ENCODE measurements at regions not wholly inside any gene's neighbourhood (a gene's known extent, or its start where the extent isn't known, plus 50 kb on each side); places are given as distances from the start of the nearest gene placed in this dataset.

DNA sequence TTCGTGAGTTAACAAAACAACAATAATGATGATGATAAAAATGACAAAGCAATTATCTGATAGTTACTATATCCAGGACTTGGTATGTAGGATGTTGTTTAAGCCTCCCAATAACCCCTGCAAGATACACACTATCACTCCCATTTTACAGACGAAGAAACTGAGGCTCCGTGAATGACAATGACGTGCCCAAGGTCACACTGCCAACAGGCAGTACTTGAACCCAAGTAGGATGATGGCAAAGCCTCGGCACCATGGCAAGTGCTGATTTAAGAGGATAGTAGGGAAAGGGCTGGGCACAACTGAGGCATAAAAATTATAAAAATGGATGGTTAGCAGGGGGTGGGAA lies 226.8 kb upstream of the LHX5 start:
- no peak overlapping the region for H3K27ac ChIP-seq (ENCODE audit: low read length)
- H3K79me2 ChIP-seq (ENCODE audit: low read length) = no peaks in the 10 kb centered on the region
- no peak overlapping the region for H2AFZ ChIP-seq (ENCODE audit: low read length)
- H3K36me3 ChIP-seq (replicated peaks; ENCODE audit: insufficient read depth, low read length) = no peaks in the 10 kb centered on the region
- TF ChIP-seq EZH2phosphoT487 (IDR thresholded peaks at IDR 0.05; ENCODE audit: low read length) (no peak), CTCF (IDR thresholded peaks at IDR 0.05; ENCODE audit: low read length) (no peak), EZH2 (optimal IDR thresholded peaks at IDR 0.05; ENCODE audit: low read depth, low read length) (no peak)
- H3K4me2 ChIP-seq (ENCODE audit: low read depth, low read length) = no peak overlapping the region
- no peaks in the 10 kb centered on the region for H4K20me1 ChIP-seq (ENCODE audit: insufficient read depth, low read length)
- H3K9me2 ChIP-seq (replicated peaks; ENCODE audit: insufficient read depth, low read length) = no peaks in the 10 kb centered on the region
- H3K4me3 ChIP-seq (ENCODE audit: low read length) = no peak overlapping the region
- DNase-seq = no peak
- H3F3A ChIP-seq (ENCODE audit: insufficient read depth, low read length) = no peaks in the 10 kb centered on the region
- H3K27me3 ChIP-seq (replicated peaks; ENCODE audit: insufficient read depth, low read length) = no peaks in the 10 kb centered on the region; the same call in 1 of the 2 replicates
- H3K9me3 ChIP-seq (replicated peaks; ENCODE audit: insufficient read depth, low read length) = no peaks in the 10 kb centered on the region
- no peak overlapping the region for H3K9ac ChIP-seq (ENCODE audit: low read length)
- no peaks in the 10 kb centered on the region for H3K4me1 ChIP-seq (ENCODE audit: low read length)

DNA sequence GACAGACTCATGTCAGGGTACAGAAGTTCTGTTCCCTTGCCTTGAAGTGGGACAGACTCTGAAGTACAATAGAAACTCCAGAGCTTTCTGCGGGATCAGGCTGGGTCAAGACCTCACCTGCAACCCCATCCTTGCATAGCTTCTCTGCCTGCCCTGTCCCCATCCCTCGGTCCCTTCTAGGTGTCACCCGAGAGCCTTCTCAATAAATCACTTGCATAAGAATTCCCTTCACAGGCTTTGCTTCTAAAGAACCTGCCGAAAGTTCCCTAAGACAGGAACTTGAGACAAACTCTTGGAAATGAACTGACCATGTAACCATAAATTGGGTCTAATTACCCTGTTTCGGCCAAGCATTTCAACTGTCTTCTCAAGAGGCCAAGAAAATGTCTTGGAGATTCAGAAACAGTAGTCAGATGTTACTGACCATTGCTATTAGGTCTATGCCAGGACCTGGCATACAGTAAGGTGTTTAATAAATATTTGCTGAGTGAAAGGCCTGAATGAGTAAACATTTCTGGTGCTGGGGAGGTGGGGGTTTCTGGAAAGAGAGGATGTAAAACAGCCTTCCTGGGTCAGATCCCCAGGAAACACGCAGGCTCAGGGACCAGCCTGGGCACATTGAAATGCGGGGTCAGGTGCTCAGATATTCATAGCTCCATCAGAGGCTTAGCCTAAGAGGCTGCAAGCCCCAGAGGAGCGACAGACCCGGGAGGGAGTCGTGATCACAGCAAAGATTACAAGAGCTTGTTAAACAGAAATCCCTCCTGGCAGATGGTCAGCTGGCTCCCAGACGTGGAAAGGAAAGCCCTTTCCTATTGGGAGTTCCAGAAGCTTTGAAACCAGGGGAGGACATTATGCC lies 226.2 kb upstream of the LHX5 start:
- no peak for DNase-seq
- Histone ChIP-seq H3K9me3 (replicated peaks; ENCODE audit: insufficient read depth, low read length) (no peaks in the 10 kb centered on the region), H3K4me3 (ENCODE audit: low read length) (no peak overlapping the region)

DNA sequence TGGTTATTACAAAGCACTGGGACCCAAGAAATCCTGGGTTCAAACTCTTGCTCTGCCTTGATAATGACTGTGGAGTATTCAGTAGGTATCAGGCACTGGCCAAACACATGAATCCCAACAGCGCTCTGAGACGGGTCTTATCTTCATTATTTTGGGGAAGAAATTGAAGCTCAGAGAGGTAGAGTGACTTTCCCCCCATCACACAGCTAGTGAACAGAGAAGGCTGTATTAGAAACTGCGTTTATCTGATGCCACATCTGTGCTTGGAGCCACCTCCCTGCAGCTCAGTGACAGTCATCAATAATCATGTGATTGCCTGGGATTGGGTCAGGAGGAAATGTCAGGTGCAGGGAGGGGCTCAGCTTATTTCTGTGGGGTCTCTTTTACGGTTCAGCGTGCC lies 225.4 kb upstream of the LHX5 start:
- no peaks in the 10 kb centered on the region; the same call in 1 of the 2 replicates for H3K27me3 ChIP-seq (replicated peaks; ENCODE audit: insufficient read depth, low read length)
- H3F3A ChIP-seq (ENCODE audit: insufficient read depth, low read length) = no peaks in the 10 kb centered on the region
- no peaks in the 10 kb centered on the region for H3K4me1 ChIP-seq (ENCODE audit: low read length)
- H3K36me3 ChIP-seq (replicated peaks; ENCODE audit: insufficient read depth, low read length) = no peaks in the 10 kb centered on the region
- no peaks in the 10 kb centered on the region for H3K9me2 ChIP-seq (replicated peaks; ENCODE audit: insufficient read depth, low read length)
- no peak overlapping the region for H3K4me2 ChIP-seq (ENCODE audit: low read depth, low read length)
- no peaks in the 10 kb centered on the region for H3K79me2 ChIP-seq (ENCODE audit: low read length)
- no peak overlapping the region for H3K4me3 ChIP-seq (ENCODE audit: low read length)
- no peak for DNase-seq
- H4K20me1 ChIP-seq (ENCODE audit: insufficient read depth, low read length) = no peaks in the 10 kb centered on the region
- no peak overlapping the region for H2AFZ ChIP-seq (ENCODE audit: low read length)
- no peak overlapping the region for H3K27ac ChIP-seq (ENCODE audit: low read length)
- no peaks in the 10 kb centered on the region for H3K9me3 ChIP-seq (replicated peaks; ENCODE audit: insufficient read depth, low read length)
- no peak overlapping the region for H3K9ac ChIP-seq (ENCODE audit: low read length)
- no peak for TF ChIP-seq CTCF (IDR thresholded peaks at IDR 0.05; ENCODE audit: low read length)
- no peak for TF ChIP-seq EZH2 (optimal IDR thresholded peaks at IDR 0.05; ENCODE audit: low read depth, low read length)

More for the DNA sequence above, 226.2 kb upstream of the LHX5 start:
- H3K4me1 ChIP-seq (ENCODE audit: low read length) = no peaks in the 10 kb centered on the region
- H3K27me3 ChIP-seq (replicated peaks; ENCODE audit: insufficient read depth, low read length) = no peaks in the 10 kb centered on the region; the same call in 1 of the 2 replicates
- no peaks in the 10 kb centered on the region for H3K36me3 ChIP-seq (replicated peaks; ENCODE audit: insufficient read depth, low read length)
- H3K9me2 ChIP-seq (replicated peaks; ENCODE audit: insufficient read depth, low read length) = no peaks in the 10 kb centered on the region
- no peaks in the 10 kb centered on the region for H3K79me2 ChIP-seq (ENCODE audit: low read length)
- H3K27ac ChIP-seq (ENCODE audit: low read length) = no peak overlapping the region
- no peak overlapping the region for H3K4me2 ChIP-seq (ENCODE audit: low read depth, low read length)
- TF ChIP-seq EZH2phosphoT487 (IDR thresholded peaks at IDR 0.05; ENCODE audit: low read length) (no peak), EZH2 (optimal IDR thresholded peaks at IDR 0.05; ENCODE audit: low read depth, low read length) (no peak), CTCF (IDR thresholded peaks at IDR 0.05; ENCODE audit: low read length) (no peak)
- H3K9ac ChIP-seq (ENCODE audit: low read length) = no peak overlapping the region
- no peak overlapping the region for H2AFZ ChIP-seq (ENCODE audit: low read length)
- no peaks in the 10 kb centered on the region for H3F3A ChIP-seq (ENCODE audit: insufficient read depth, low read length)
- no peaks in the 10 kb centered on the region for H4K20me1 ChIP-seq (ENCODE audit: insufficient read depth, low read length)
